HepG2 (cell line): ENCODE measurements at regions not wholly inside any gene's neighbourhood (a gene's known extent, or its start where the extent isn't known, plus 50 kb on each side); places are given as distances from the start of the nearest gene placed in this dataset.

Experiments
- AGO2 ChIP-seq: fragments of 200-400 bp; formaldehyde crosslinking; optimal IDR thresholded peaks from 2 replicates; pipeline ENCODE3; 2017; ENCODE audit warnings: mild to moderate bottlenecking, low read depth, low read length, moderate library complexity
- CBX1 ChIP-seq: IDR thresholded peaks from one replicate; pipeline ENCODE4 v1.6.1; 2016; ENCODE audit warnings: antibody characterized with exemption, low read depth
- CENPX ChIP-seq: sonication (generic); formaldehyde crosslinking; IDR thresholded peaks from 2 replicates; pipeline ENCODE4 v1.9.0; 2021; ENCODE audit warnings: mild to moderate bottlenecking, missing genetic modification reagents, moderate library complexity
- CHD2 ChIP-seq: IDR thresholded peaks from 2 replicates; pipeline ENCODE4 v1.6.1; 2011; ENCODE audit warnings: low read depth, low read length, improper control_type of control experiment
- EEA1 ChIP-seq: sonication (generic); formaldehyde crosslinking; IDR thresholded peaks from 2 replicates; pipeline ENCODE4 v1.5.1; 2020; ENCODE audit warnings: mild to moderate bottlenecking, missing genetic modification reagents, borderline replicate concordance
- GABPB1 ChIP-seq: IDR thresholded peaks from 2 replicates; pipeline ENCODE4 v1.6.1; 2016; ENCODE audit warnings: mild to moderate bottlenecking, missing genetic modification reagents, moderate library complexity, missing compliant biosample characterization
- HOXD1 ChIP-seq: sonication (generic); formaldehyde crosslinking; IDR thresholded peaks from 2 replicates; pipeline ENCODE4 v1.5.0; 2020; ENCODE audit warnings: missing genetic modification reagents
- IRF9 ChIP-seq: sonication (generic); formaldehyde crosslinking; IDR thresholded peaks from 2 replicates; pipeline ENCODE4 v1.8.0; 2022; ENCODE audit warnings: missing genetic modification reagents, mild to moderate bottlenecking, borderline replicate concordance
- MLXIP ChIP-seq: sonication (generic); formaldehyde crosslinking; IDR thresholded peaks from 2 replicates; pipeline ENCODE4 v1.9.0; 2021; ENCODE audit warnings: missing genetic modification reagents, borderline replicate concordance
- NFATC3 ChIP-seq: sonication (generic); formaldehyde crosslinking; IDR thresholded peaks from 2 replicates; pipeline ENCODE4 v1.5.1; 2020; ENCODE audit warnings: mild to moderate bottlenecking, missing genetic modification reagents
- PRDM15 ChIP-seq: sonication (generic); formaldehyde crosslinking; IDR thresholded peaks from 2 replicates; pipeline ENCODE4 v1.4.0; 2020; ENCODE audit warnings: missing genetic modification reagents
- SP4 ChIP-seq: sonication (generic); formaldehyde crosslinking; IDR thresholded peaks from 2 replicates; pipeline ENCODE4 v1.8.1; 2023; ENCODE audit warnings: mild to moderate bottlenecking, missing genetic modification reagents
- SP5 ChIP-seq: IDR thresholded peaks from 2 replicates; pipeline ENCODE4 v1.6.1; 2016; ENCODE audit warnings: low read depth, borderline replicate concordance
- TBX3 ChIP-seq: fragments of 450-650 bp; IDR thresholded peaks from 2 replicates; pipeline ENCODE4 v1.6.1; 2017; ENCODE audit warnings: antibody characterized with exemption, mild to moderate bottlenecking, inconsistent platforms, borderline replicate concordance
- ZFP82 ChIP-seq: sonication (generic); formaldehyde crosslinking; IDR thresholded peaks from 2 replicates; pipeline ENCODE4 v1.5.1; 2020; ENCODE audit warnings: mild to moderate bottlenecking, missing genetic modification reagents, borderline replicate concordance
- ZNF136 ChIP-seq: sonication (generic); formaldehyde crosslinking; IDR thresholded peaks from 2 replicates; pipeline ENCODE4 v1.8.1; 2022; ENCODE audit warnings: low read depth, mild to moderate bottlenecking, moderate library complexity, missing genetic modification reagents
- ZNF260 ChIP-seq: sonication (generic); formaldehyde crosslinking; IDR thresholded peaks from 2 replicates; pipeline ENCODE4 v1.4.0; 2020; ENCODE audit warnings: missing genetic modification reagents, low read depth, mild to moderate bottlenecking, borderline replicate concordance
- ZNF598 ChIP-seq: sonication (generic); formaldehyde crosslinking; IDR thresholded peaks from 2 replicates; pipeline ENCODE4 v1.5.1; 2020; ENCODE audit warnings: mild to moderate bottlenecking, missing genetic modification reagents, borderline replicate concordance
- ZNF607 ChIP-seq: sonication (generic); formaldehyde crosslinking; IDR thresholded peaks from 2 replicates; pipeline ENCODE4 v1.5.1; 2020; ENCODE audit warnings: missing genetic modification reagents, mild to moderate bottlenecking, borderline replicate concordance
- ZNF841 ChIP-seq: sonication (generic); formaldehyde crosslinking; IDR thresholded peaks from 2 replicates; pipeline ENCODE4 v1.8.1; 2023; ENCODE audit warnings: missing genetic modification reagents, borderline replicate concordance
- TF ChIP-seq, protein P1 (sequence below): sonication (generic); formaldehyde crosslinking; IDR thresholded peaks from 2 replicates; pipeline ENCODE4 v1.5.0; 2020; ENCODE audit warnings: missing genetic modification reagents, mild to moderate bottlenecking, borderline replicate concordance

DNA sequence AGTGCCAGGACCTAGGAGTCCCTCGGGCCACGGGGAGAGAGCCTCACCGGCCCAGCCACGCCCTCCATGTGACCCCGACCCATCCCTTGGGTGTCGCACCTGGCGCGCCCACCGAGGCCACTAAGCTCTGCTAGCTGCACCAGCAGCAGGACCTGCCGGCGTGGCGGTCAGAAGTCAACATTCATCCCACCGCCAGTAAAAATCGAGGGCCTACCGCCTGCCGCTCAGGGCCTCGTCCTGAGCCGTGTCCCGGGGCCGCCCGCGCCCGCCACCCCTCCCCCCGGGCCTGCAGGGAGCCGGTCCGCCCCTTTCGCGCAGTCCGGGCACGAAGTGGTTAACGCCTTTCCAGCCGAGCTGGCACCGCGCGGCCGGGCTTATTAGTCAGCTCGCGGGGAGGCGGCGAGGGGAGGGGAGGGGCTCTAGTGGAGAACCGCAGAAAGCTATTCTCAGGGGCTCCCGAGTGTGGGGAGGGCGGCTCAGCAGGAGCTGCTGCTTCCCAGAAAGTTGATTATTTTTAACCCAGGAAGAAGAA is 124.4 kb downstream of the C9orf50 start (continued):
- TF ChIP-seq PRDM15 (CRISPR knock-in tag) (0 out of 2 replicates have a peak, but pooled peaks have one; percentile 15), CENPX (CRISPR knock-in tag) (no peak), ZNF598 (CRISPR knock-in tag) (peak; percentile 11; the same call in 1 of the 2 replicates), MLXIP (CRISPR knock-in tag) (0 out of 2 replicates have a peak, but pooled peaks have one; percentile 66), ZNF136 (no peak), ZNF260 (CRISPR knock-in tag) (no peak), ZFP82 (CRISPR knock-in tag) (no peak), NFATC3 (no peak), GABPB1 (CRISPR knock-in tag) (peak; percentile 63; the same call in 1 of the 2 replicates), TBX3 (no peak), EEA1 (CRISPR knock-in tag) (peak; percentile 78; the same call in 1 of the 2 replicates), SP4 (CRISPR knock-in tag) (peak; percentile 65; the same call in 1 of the 2 replicates), IRF9 (no peak), ZNF841 (CRISPR knock-in tag) (no peak), CBX1 (no peak), SP5 (CRISPR knock-in tag) (peak; percentile 47; the same call in 1 of the 2 replicates), ZNF607 (CRISPR knock-in tag) (peak; percentile 57; the same call in 1 of the 2 replicates), HOXD1 (CRISPR knock-in tag) (no peak), CHD2 (no peak), AGO2 (peak; percentile 93)
- TF ChIP-seq, protein P1, sequence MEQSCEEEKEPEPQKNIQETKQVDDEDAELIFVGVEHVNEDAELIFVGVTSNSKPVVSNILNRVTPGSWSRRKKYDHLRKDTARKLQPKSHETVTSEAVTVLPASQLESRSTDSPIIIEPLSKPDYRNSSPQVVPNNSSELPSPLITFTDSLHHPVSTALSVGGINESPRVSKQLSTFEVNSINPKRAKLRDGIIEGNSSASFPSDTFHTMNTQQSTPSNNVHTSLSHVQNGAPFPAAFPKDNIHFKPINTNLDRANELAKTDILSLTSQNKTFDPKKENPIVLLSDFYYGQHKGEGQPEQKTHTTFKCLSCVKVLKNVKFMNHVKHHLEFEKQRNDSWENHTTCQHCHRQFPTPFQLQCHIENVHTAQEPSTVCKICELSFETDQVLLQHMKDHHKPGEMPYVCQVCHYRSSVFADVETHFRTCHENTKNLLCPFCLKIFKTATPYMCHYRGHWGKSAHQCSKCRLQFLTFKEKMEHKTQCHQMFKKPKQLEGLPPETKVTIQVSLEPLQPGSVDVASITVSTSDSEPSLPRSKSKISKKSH = no peak
